K562 (cell line): ENCODE measurements at regions not wholly inside any gene's neighbourhood (a gene's known extent, or its start where the extent isn't known, plus 50 kb on each side); places are given as distances from the start of the nearest gene placed in this dataset.

Source experiments
- CHD2 ChIP-seq: IDR thresholded peaks from 2 replicates; pipeline ENCODE4 v1.6.1; 2011; ENCODE audit warnings: low read depth, low read length
- JUNB ChIP-seq: fragments of 450-650 bp; formaldehyde crosslinking; conservative IDR thresholded peaks from 2 replicates; pipeline ENCODE4 v1.4.0; 2020; ENCODE audit warnings: mild to moderate bottlenecking
- MAFK ChIP-seq: IDR thresholded peaks from 2 replicates; pipeline ENCODE4 v1.6.1; 2011; ENCODE audit warnings: low read length, improper control_type of control experiment
- RAD21 ChIP-seq, 2 experiments: fragments of 250-450 bp in 1 of 2; fragments of 450-650 bp in 1 of 2; sonication (Bioruptor Pico) in 1 of 2; formaldehyde crosslinking in 1 of 2; IDR thresholded peaks in 1 of 2; conservative IDR thresholded peaks in 1 of 2; 2 replicates each; pipeline versions ENCODE4 v1.4.0 to v1.8.0; 2020 to 2022; ENCODE audit warnings: mild to moderate bottlenecking in 2 of 2, moderate library complexity in 1 of 2
- ZBTB17 ChIP-seq: fragments of 450-650 bp; formaldehyde crosslinking; IDR thresholded peaks from 2 replicates; pipeline ENCODE4 v1.4.0; 2020; ENCODE audit warnings: mild to moderate bottlenecking
- ZKSCAN1 ChIP-seq: fragments of 150-350 bp; IDR thresholded peaks from 2 replicates; pipeline ENCODE4 v1.6.1; 2016; ENCODE audit warnings: low read depth, low read length
- ZKSCAN8 ChIP-seq: fragments of 200-800 bp; sonication (Bioruptor generic); IDR thresholded peaks from 2 replicates; pipeline ENCODE4 v1.6.1; 2016; ENCODE audit warnings: missing genetic modification characterization, missing compliant biosample characterization
- ZNF224 ChIP-seq: sonication (generic); formaldehyde crosslinking; IDR thresholded peaks from 2 replicates; pipeline ENCODE4 v1.8.0; 2022; ENCODE audit warnings: mild to moderate bottlenecking, missing genetic modification reagents
- ZSCAN29 ChIP-seq: fragments of 450-650 bp; IDR thresholded peaks from 2 replicates; pipeline ENCODE4 v1.6.1; 2017
- TF ChIP-seq, protein P1 (sequence below), 3 experiments: IDR thresholded peaks in 2 of 3; conservative IDR thresholded peaks in 1 of 3; 2 replicates each; pipeline ENCODE4 v1.5.1; 2011 to 2012; ENCODE audit warnings: low read length in 3 of 3, mild to moderate bottlenecking in 3 of 3, control low read depth in 2 of 3, improper control_type of control experiment in 1 of 3, inconsistent platforms in 1 of 3, low read depth in 1 of 3, mixed read lengths in 1 of 3, moderate library complexity in 1 of 3; ENCODE audit not compliant: insufficient read depth in 2 of 3
- TF ChIP-seq, protein P2 (sequence below), 2 experiments: fragments of 450-650 bp; IDR thresholded peaks; 2 replicates each; pipeline ENCODE4 v1.6.1; 2016

DNA sequence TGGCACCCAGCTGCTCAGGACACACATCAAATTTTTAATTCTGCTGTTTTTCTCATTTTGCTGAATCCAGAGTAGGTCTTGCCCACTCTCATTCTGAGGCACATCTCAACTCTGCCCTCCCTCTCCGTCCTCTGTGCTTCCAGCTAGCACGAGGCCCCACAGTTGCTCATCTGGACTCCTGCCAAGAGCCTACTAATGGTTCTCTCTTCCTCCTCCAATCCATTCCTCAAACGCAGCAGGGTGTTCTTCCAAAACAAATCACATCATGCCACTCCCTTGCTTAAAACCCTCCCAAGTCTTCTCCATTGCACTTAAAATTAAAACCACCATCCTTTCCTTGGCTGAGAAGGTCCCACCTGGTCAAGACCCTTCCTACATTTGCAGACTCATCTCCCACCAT, 49.8 kb upstream of the SCAF4 start:
- no peak for TF ChIP-seq RAD21 (CRISPR knock-in tag; conservative IDR thresholded peaks at IDR 0.05 in 1 of 2, IDR thresholded peaks at IDR 0.05 in 1 of 2)
- TF ChIP-seq, protein P1, sequence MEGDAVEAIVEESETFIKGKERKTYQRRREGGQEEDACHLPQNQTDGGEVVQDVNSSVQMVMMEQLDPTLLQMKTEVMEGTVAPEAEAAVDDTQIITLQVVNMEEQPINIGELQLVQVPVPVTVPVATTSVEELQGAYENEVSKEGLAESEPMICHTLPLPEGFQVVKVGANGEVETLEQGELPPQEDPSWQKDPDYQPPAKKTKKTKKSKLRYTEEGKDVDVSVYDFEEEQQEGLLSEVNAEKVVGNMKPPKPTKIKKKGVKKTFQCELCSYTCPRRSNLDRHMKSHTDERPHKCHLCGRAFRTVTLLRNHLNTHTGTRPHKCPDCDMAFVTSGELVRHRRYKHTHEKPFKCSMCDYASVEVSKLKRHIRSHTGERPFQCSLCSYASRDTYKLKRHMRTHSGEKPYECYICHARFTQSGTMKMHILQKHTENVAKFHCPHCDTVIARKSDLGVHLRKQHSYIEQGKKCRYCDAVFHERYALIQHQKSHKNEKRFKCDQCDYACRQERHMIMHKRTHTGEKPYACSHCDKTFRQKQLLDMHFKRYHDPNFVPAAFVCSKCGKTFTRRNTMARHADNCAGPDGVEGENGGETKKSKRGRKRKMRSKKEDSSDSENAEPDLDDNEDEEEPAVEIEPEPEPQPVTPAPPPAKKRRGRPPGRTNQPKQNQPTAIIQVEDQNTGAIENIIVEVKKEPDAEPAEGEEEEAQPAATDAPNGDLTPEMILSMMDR (IDR thresholded peaks at IDR 0.05 in 2 of 3, conservative IDR thresholded peaks at IDR 0.05 in 1 of 3; ENCODE audit: insufficient read depth in 2 of 3, low read depth in 1 of 3, low read length in 3 of 3) = no peak
- no peak for TF ChIP-seq ZNF224
- no peak for TF ChIP-seq CHD2
- no peak for TF ChIP-seq ZBTB17
- TF ChIP-seq ZKSCAN8 (CRISPR knock-in tag) = no peak
- TF ChIP-seq MAFK = no peak
- TF ChIP-seq JUNB (CRISPR knock-in tag) = no peak
- TF ChIP-seq ZKSCAN1 = no peak
- no peak for TF ChIP-seq ZSCAN29
- TF ChIP-seq, protein P2, sequence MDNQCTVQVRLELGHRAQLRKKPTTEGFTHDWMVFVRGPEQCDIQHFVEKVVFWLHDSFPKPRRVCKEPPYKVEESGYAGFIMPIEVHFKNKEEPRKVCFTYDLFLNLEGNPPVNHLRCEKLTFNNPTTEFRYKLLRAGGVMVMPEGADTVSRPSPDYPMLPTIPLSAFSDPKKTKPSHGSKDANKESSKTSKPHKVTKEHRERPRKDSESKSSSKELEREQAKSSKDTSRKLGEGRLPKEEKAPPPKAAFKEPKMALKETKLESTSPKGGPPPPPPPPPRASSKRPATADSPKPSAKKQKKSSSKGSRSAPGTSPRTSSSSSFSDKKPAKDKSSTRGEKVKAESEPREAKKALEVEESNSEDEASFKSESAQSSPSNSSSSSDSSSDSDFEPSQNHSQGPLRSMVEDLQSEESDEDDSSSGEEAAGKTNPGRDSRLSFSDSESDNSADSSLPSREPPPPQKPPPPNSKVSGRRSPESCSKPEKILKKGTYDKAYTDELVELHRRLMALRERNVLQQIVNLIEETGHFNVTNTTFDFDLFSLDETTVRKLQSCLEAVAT (IDR thresholded peaks at IDR 0.05) = no peak
